Vagina (tissue), 2 donors: ENCODE measurements at regions not wholly inside any gene's neighbourhood (a gene's known extent, or its start where the extent isn't known, plus 50 kb on each side); places are given as distances from the start of the nearest gene placed in this dataset.

Source experiments
- DNase-seq, 2 donors: peaks; one replicate each; pipeline ENCODE4 v3.0.0-alpha.2; 2017; ENCODE audit errors: extremely low spot score in 2 of 2
- H3K27ac ChIP-seq: fragments of 200-600 bp; sonication (generic); one replicate; pipeline ENCODE4 v1.5.1; 2019
- H3K27me3 ChIP-seq: fragments of 200-600 bp; sonication (generic); one replicate; pipeline ENCODE4 v1.5.1; 2019
- H3K36me3 ChIP-seq, 2 donors: fragments of 200-600 bp; sonication (generic); one replicate each; pipeline ENCODE4 v1.5.1; 2017 to 2019
- H3K4me1 ChIP-seq: fragments of 200-600 bp; sonication (generic); one replicate; pipeline ENCODE4 v1.5.1; 2019
- H3K4me3 ChIP-seq, 2 donors: fragments of 200-600 bp; sonication (generic); 1 replicate in 1 of 2; 2 replicates in 1 of 2; pipeline ENCODE4 v1.5.1; 2016 to 2019
- H3K9me3 ChIP-seq: fragments of 200-600 bp; sonication (generic); one replicate; pipeline ENCODE4 v1.5.1; 2019
- CTCF ChIP-seq, 3 experiments: fragments of 450-650 bp in 2 of 3; fragments of 200-600 bp in 1 of 3; sonication (generic) in 1 of 3; IDR thresholded peaks; one replicate each; pipeline ENCODE4 v1.5.1; 2017 to 2019; ENCODE audit warnings: antibody characterized with exemption in 3 of 3, mild to moderate bottlenecking in 2 of 3, moderate library complexity in 2 of 3
- POLR2A ChIP-seq, 2 donors: fragments of 450-650 bp; IDR thresholded peaks; one replicate each; pipeline ENCODE4 v1.6.1; 2017; ENCODE audit warnings: antibody characterized with exemption in 2 of 2, mild to moderate bottlenecking in 2 of 2, moderate library complexity in 2 of 2
- POLR2AphosphoS5 ChIP-seq, 2 donors: sonication (generic); formaldehyde crosslinking; IDR thresholded peaks; one replicate each; pipeline ENCODE4 v1.9.0; 2017; ENCODE audit warnings: antibody characterized with exemption in 2 of 2, mild to moderate bottlenecking in 2 of 2, low read depth in 1 of 2; ENCODE audit not compliant: insufficient read depth in 1 of 2
- intact Hi-C: fragments of 100-400 bp; cut with DNase I; formaldehyde crosslinking; loops from one replicate; pipeline ENCODE4 v1.15.1; 2023

- H3K4me1 ChIP-seq = peaks cover 10% of the 10 kb centered on the region
- no peaks in the 10 kb centered on the region for H3K36me3 ChIP-seq
- TF ChIP-seq POLR2A (IDR thresholded peaks at IDR 0.05) (no peak), CTCF (IDR thresholded peaks at IDR 0.05) (no peak), POLR2AphosphoS5 (IDR thresholded peaks at IDR 0.05; ENCODE audit: insufficient read depth in 1 of 2, low read depth in 1 of 2) (no peak)
- H3K4me3 ChIP-seq = no peak overlapping the region
- no peak overlapping the region for H3K27ac ChIP-seq
- peak in 1 of 2 donors; percentile 49 for DNase-seq
- intact Hi-C loops = no loop called here
- H3K27me3 ChIP-seq = no peaks in the 10 kb centered on the region
- H3K9me3 ChIP-seq = no peaks in the 10 kb centered on the region
These were observed 305.5 kb upstream of the HDAC4 start for GRCh38 chr2:239706367-239706766.

GRCh38 chr2:239704737-239705136, 303.9 kb upstream of the HDAC4 start:
- no peaks in the 10 kb centered on the region for H3K27me3 ChIP-seq
- H3K9me3 ChIP-seq = no peaks in the 10 kb centered on the region
- DNase-seq = peak; percentile 29 to 61
- no peaks in the 10 kb centered on the region for H3K36me3 ChIP-seq
- peaks cover 10% of the 10 kb centered on the region for H3K4me1 ChIP-seq
- H3K4me3 ChIP-seq = no peak overlapping the region
- intact Hi-C loops = no loop called here
- H3K27ac ChIP-seq = no peak overlapping the region
- TF ChIP-seq CTCF (IDR thresholded peaks at IDR 0.05) (no peak), POLR2AphosphoS5 (IDR thresholded peaks at IDR 0.05; ENCODE audit: insufficient read depth in 1 of 2, low read depth in 1 of 2) (no peak), POLR2A (IDR thresholded peaks at IDR 0.05) (no peak)

GRCh38 chr2:239703834-239704233, 303.0 kb upstream of the HDAC4 start:
- Histone ChIP-seq H3K4me3 (no peak overlapping the region), H3K4me1 (peaks cover 10% of the 10 kb centered on the region), H3K27me3 (no peaks in the 10 kb centered on the region), H3K27ac (no peak overlapping the region), H3K36me3 (no peaks in the 10 kb centered on the region), H3K9me3 (no peaks in the 10 kb centered on the region)
- no peak for DNase-seq
- intact Hi-C loops = no loop called here
- TF ChIP-seq CTCF (IDR thresholded peaks at IDR 0.05) = no peak
- TF ChIP-seq POLR2AphosphoS5 (IDR thresholded peaks at IDR 0.05; ENCODE audit: insufficient read depth in 1 of 2, low read depth in 1 of 2) = no peak
- TF ChIP-seq POLR2A (IDR thresholded peaks at IDR 0.05) = no peak

- H3K9me3 ChIP-seq = no peaks in the 10 kb centered on the region
- H3K27ac ChIP-seq = no peak overlapping the region
- no peaks in the 10 kb centered on the region for H3K36me3 ChIP-seq
- TF ChIP-seq POLR2A (IDR thresholded peaks at IDR 0.05) (no peak), POLR2AphosphoS5 (IDR thresholded peaks at IDR 0.05; ENCODE audit: insufficient read depth in 1 of 2, low read depth in 1 of 2) (no peak), CTCF (IDR thresholded peaks at IDR 0.05) (no peak)
- no peak overlapping the region for H3K4me3 ChIP-seq
- no peaks in the 10 kb centered on the region for H3K27me3 ChIP-seq
- peaks cover 2% of the 10 kb centered on the region for H3K4me1 ChIP-seq
- intact Hi-C loops = no loop called here
- peak in 1 of 2 donors; percentile 42 for DNase-seq
These were observed 300.0 kb upstream of the HDAC4 start for GRCh38 chr2:239700686-239701345.

GRCh38 chr2:239697399-239698164, 296.8 kb upstream of the HDAC4 start:
- intact Hi-C loops = no loop called here
- no peaks in the 10 kb centered on the region for H3K4me1 ChIP-seq
- no peaks in the 10 kb centered on the region for H3K36me3 ChIP-seq
- no peak overlapping the region for H3K27ac ChIP-seq
- no peak overlapping the region for H3K4me3 ChIP-seq
- no peaks in the 10 kb centered on the region for H3K9me3 ChIP-seq
- DNase-seq = peak in 1 of 2 donors; percentile 46
- TF ChIP-seq CTCF (IDR thresholded peaks at IDR 0.05) (no peak), POLR2A (IDR thresholded peaks at IDR 0.05) (no peak), POLR2AphosphoS5 (IDR thresholded peaks at IDR 0.05; ENCODE audit: insufficient read depth in 1 of 2, low read depth in 1 of 2) (no peak)
- H3K27me3 ChIP-seq = no peaks in the 10 kb centered on the region
